Parathyroid adenoma (tissue), 2 donors: ENCODE measurements at regions not wholly inside any gene's neighbourhood (a gene's known extent, or its start where the extent isn't known, plus 50 kb on each side); places are given as distances from the start of the nearest gene placed in this dataset.

Experiments used
- H2AFZ ChIP-seq: fragments of 300-600 bp; sonication (generic); one replicate; pipeline ENCODE4 v1.7.0; 2017; ENCODE audit warnings: antibody characterized with exemption, mild to moderate bottlenecking
- H3K27ac ChIP-seq: fragments of 300-600 bp; sonication (generic); one replicate; pipeline ENCODE4 v1.7.0; 2017
- H3K27me3 ChIP-seq: fragments of 300-600 bp; sonication (generic); one replicate; pipeline ENCODE4 v1.7.0; 2017; ENCODE audit warnings: low read length; ENCODE audit not compliant: control insufficient read depth, insufficient read depth
- H3K36me3 ChIP-seq: fragments of 300-600 bp; sonication (generic); one replicate; pipeline ENCODE4 v1.7.0; 2017; ENCODE audit warnings: low read length; ENCODE audit not compliant: control insufficient read depth, insufficient read depth
- H3K4me1 ChIP-seq: fragments of 300-600 bp; sonication (generic); one replicate; pipeline ENCODE4 v1.7.0; 2017; ENCODE audit warnings: control low read depth
- H3K4me2 ChIP-seq: fragments of 300-600 bp; sonication (generic); one replicate; pipeline ENCODE4 v1.7.0; 2017; ENCODE audit warnings: low read length
- H3K4me3 ChIP-seq: fragments of 300-600 bp; sonication (generic); one replicate; pipeline ENCODE4 v1.7.0; 2017; ENCODE audit warnings: low read depth, low read length
- H3K79me2 ChIP-seq: fragments of 300-600 bp; sonication (generic); one replicate; pipeline ENCODE4 v1.7.0; 2017; ENCODE audit warnings: control low read depth
- H3K9ac ChIP-seq: fragments of 300-600 bp; sonication (generic); one replicate; pipeline ENCODE4 v1.7.0; 2017; ENCODE audit warnings: mild to moderate bottlenecking
- H3K9me3 ChIP-seq: fragments of 300-600 bp; sonication (generic); one replicate; pipeline ENCODE4 v1.7.0; 2017; ENCODE audit warnings: low read length; ENCODE audit not compliant: control insufficient read depth
- TF ChIP-seq, protein P1 (sequence below): fragments of 300-600 bp; sonication (generic); IDR thresholded peaks from one replicate; pipeline ENCODE4 v1.7.0; 2017; ENCODE audit warnings: antibody characterized with exemption, mild to moderate bottlenecking
- donor health status: primary hyperparathyroidism.

DNA sequence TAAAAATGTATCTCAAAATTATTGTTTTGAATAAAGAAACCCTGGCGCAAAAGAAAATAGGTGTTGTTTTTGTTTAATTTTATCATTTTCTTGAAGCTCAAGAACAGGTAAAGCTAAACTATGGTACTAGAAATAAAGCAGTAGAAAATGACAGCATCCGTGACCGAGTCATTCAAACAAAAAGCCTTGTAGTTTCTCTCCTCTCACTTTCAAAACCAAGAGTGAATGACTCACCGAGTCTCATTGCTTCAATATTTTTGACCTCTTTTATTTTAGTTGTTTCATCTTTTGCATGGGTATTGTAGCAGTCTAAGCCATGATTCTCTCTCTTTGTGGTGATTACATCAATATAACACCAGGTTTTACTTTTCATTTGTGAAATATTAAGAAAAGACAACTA lies 396.5 kb downstream of the POM121L12 start:
- Histone ChIP-seq H3K4me2 (no peak overlapping the region), H2AFZ (no peak overlapping the region), H3K9ac (no peak overlapping the region), H3K27me3 (no peaks in the 10 kb centered on the region), H3K79me2 (no peaks in the 10 kb centered on the region), H3K4me3 (no peak overlapping the region), H3K27ac (no peak overlapping the region), H3K36me3 (no peaks in the 10 kb centered on the region), H3K4me1 (no peaks in the 10 kb centered on the region), H3K9me3 (no peaks in the 10 kb centered on the region)
- TF ChIP-seq, protein P1, sequence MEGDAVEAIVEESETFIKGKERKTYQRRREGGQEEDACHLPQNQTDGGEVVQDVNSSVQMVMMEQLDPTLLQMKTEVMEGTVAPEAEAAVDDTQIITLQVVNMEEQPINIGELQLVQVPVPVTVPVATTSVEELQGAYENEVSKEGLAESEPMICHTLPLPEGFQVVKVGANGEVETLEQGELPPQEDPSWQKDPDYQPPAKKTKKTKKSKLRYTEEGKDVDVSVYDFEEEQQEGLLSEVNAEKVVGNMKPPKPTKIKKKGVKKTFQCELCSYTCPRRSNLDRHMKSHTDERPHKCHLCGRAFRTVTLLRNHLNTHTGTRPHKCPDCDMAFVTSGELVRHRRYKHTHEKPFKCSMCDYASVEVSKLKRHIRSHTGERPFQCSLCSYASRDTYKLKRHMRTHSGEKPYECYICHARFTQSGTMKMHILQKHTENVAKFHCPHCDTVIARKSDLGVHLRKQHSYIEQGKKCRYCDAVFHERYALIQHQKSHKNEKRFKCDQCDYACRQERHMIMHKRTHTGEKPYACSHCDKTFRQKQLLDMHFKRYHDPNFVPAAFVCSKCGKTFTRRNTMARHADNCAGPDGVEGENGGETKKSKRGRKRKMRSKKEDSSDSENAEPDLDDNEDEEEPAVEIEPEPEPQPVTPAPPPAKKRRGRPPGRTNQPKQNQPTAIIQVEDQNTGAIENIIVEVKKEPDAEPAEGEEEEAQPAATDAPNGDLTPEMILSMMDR, result no peak

GRCh38 chr7:53437336-53437735 lies 401.9 kb downstream of the POM121L12 start:
- H3K4me2 ChIP-seq, result no peak overlapping the region

DNA sequence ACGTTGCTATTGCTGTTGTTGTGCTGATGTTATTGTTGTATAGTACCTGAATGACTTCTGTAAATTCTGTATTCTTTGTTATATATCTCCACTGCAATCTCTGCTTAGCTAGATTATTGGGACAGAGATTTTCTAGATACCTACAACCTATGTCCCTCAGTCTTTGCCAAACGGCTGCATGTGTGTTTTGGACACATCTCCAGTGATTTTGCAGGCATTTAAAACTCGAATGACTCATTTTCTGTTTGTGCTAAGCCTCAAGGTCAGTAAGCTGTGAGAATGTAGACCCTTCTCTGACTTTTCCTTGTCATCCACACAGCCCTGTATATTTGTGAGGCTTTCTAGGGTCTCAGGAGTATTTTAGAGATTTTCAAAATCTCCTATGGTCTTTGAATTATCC lies 410.7 kb downstream of the POM121L12 start:
- Histone ChIP-seq H3K9ac (no peak overlapping the region), H3K79me2 (no peaks in the 10 kb centered on the region), H2AFZ (no peak overlapping the region), H3K27me3 (no peaks in the 10 kb centered on the region), H3K27ac (no peak overlapping the region), H3K4me1 (no peaks in the 10 kb centered on the region), H3K4me2 (no peak overlapping the region), H3K4me3 (no peak overlapping the region), H3K9me3 (no peaks in the 10 kb centered on the region), H3K36me3 (no peaks in the 10 kb centered on the region)
- TF ChIP-seq, protein P1, result no peak

More at GRCh38 chr7:53437336-53437735, 401.9 kb downstream of the POM121L12 start:
- no peaks in the 10 kb centered on the region for H3K79me2 ChIP-seq
- TF ChIP-seq, protein P1, result no peak
- no peak overlapping the region for H3K9ac ChIP-seq
- H3K27ac ChIP-seq, result no peak overlapping the region
- no peaks in the 10 kb centered on the region for H3K4me1 ChIP-seq
- H3K9me3 ChIP-seq, result no peaks in the 10 kb centered on the region
- H2AFZ ChIP-seq, result no peak overlapping the region
- no peaks in the 10 kb centered on the region for H3K27me3 ChIP-seq
- H3K4me3 ChIP-seq, result no peak overlapping the region
- no peaks in the 10 kb centered on the region for H3K36me3 ChIP-seq

- TF ChIP-seq, protein P1, result no peak
- H3K79me2 ChIP-seq, result no peaks in the 10 kb centered on the region
- no peaks in the 10 kb centered on the region for H3K4me1 ChIP-seq
- H2AFZ ChIP-seq, result no peak overlapping the region
- H3K4me3 ChIP-seq, result no peak overlapping the region
- H3K4me2 ChIP-seq, result no peak overlapping the region
- H3K9me3 ChIP-seq, result no peaks in the 10 kb centered on the region
- H3K27me3 ChIP-seq, result no peaks in the 10 kb centered on the region
- H3K9ac ChIP-seq, result no peak overlapping the region
- H3K27ac ChIP-seq, result no peak overlapping the region
- H3K36me3 ChIP-seq, result no peaks in the 10 kb centered on the region
Measured at GRCh38 chr7:53458636-53459035, 423.2 kb downstream of the POM121L12 start.

DNA sequence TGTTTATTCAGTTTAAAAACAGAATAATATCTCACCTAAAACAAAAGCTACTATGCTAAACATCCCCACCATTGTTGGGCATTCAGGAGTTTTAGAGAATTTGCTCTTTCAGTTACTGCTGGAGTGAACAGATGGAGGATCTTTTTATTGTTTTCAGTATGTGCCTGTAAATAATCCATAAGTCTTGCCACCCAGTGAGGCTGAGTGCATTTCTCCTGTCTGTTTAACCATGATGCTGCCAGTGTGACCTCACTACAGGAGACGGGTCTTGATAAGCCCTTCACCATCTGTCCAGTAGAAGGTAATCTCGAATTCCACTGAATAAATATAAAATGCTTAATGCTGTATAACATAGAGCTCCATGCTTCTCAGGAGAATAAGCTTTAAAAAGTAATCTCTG lies 430.9 kb downstream of the POM121L12 start:
- H3K27me3 ChIP-seq, result no peaks in the 10 kb centered on the region
- H3K9ac ChIP-seq, result no peak overlapping the region
- H3K4me1 ChIP-seq, result no peaks in the 10 kb centered on the region
- no peaks in the 10 kb centered on the region for H3K9me3 ChIP-seq
- H2AFZ ChIP-seq, result no peak overlapping the region
- no peaks in the 10 kb centered on the region for H3K79me2 ChIP-seq
- H3K36me3 ChIP-seq, result no peaks in the 10 kb centered on the region
- H3K27ac ChIP-seq, result no peak overlapping the region
- TF ChIP-seq, protein P1, result no peak
- H3K4me2 ChIP-seq, result no peak overlapping the region
- H3K4me3 ChIP-seq, result no peak overlapping the region
